Activated CD8-positive, alpha-beta memory T cell treated with anti-CD3 and anti-CD28 coated beads for 1 hour (primary cell): ENCODE measurements at regions not wholly inside any gene's neighbourhood (a gene's known extent, or its start where the extent isn't known, plus 50 kb on each side); places are given as distances from the start of the nearest gene placed in this dataset.

ENCODE experiments used
- DNase-seq, 2 donors: peaks; one replicate each; pipeline ENCODE4 v3.0.0-alpha.2; 2020; ENCODE audit warnings: low read depth in 1 of 2; ENCODE audit errors: extremely low read depth in 1 of 2

- peak; percentile 53 to 55 for DNase-seq
Observed at GRCh38 chr15:39426552-39427532, 154.0 kb upstream of the THBS1 start.

GRCh38 chr15:39427705-39428104, 153.2 kb upstream of the THBS1 start:
- DNase-seq = no peak

DNA sequence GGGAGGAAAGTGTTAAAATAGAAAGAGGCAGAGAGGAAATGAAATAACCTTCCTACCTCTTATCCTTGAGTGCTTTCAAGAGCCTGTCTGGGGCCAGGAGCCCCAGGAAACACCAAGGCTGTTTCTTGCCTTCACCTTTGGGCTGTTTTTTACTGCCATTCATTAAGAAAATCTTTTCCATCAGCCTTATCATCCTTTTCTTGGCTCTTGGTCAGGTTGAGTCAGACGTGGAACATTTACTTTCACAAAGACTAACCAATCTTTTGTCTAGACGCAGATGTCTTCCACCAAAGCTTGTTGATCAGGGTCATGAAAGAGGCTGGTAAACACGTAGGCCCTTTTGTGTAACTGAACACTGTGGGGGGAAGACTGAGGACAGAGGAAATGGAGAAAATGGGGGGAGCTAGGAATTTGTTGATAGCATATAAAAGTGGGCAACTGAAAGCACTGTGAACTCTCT, 151.0 kb upstream of the THBS1 start:
- DNase-seq = no peak

DNA sequence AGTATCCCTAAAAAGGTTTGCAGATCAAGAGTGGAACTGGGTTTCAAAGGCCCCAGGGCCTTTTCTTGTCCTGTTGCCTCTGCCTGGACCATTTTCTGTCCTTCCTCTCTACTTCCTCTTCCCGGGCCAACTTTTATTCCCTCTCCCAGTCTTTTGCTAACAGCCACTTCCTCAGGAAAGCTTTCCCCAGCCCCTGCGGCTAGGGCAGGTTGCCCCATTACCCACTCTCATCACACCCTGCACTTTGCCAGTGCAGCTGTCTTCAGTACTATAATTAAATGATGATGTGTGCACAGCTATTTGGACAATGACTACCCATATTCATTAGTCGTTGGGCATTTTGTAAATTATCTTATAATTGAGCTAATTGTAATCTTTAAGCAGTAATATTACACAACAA, 150.5 kb upstream of the THBS1 start:
- DNase-seq = no peak

DNA sequence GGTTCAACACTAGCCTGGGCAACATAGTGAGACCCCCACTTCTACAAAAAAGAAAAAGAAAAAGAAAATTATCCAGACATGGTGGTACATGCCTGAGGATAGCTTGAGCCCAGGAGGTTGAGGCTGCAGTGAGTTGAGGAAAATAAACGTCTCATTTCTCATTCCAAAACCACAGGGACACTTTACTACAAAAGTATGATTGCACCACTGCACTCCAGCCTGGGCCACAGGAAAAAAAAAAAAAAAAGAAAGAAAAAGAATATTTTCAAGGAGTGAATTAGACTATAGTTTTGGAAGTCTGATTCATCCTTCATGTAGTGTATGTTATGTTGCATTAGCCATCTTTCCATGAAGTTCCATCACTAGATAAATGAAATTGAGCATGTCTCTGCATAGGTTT, 149.5 kb upstream of the THBS1 start:
- DNase-seq = no peak

DNA sequence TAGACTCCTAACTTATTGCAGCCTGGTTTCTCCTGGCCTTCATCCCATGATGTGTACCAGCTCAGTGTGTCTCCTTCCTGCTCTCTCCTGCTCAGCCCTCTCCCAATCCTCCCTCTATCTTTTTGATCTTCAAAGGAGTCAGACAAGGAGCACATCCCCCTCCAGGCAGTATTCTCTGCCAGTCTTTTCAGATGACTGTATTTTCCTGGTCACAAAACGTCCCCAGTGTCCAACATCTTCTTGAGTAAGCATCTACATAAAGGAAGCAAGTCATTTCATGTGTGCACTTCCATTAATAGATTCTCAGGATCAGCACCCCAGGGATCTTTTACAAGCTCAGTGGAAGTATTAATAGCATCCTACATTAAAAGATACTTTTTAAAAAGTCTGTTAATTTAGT, 148.9 kb upstream of the THBS1 start:
- DNase-seq = no peak

DNA sequence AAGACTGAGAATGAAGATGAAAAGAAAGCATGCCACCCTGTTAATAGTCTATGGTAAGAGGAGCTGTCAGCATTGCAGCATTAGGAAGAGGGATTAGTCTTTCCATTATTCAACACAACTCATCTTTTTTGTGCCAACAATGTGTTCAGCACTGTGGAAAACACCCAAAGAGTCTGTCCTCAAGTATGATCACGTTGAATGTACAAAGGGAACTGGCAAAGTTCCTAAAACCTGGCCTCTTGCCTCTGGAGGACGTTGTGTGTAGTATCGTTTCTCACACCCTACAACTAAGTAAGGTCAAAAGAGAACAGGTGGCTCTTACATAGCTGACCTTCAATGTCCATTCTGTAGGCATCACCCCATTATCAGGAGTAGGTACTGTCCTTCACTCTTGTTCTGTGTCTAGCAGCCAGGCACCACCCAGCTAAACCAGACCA, 147.9 kb upstream of the THBS1 start:
- DNase-seq = no peak

GRCh38 chr15:39433376-39433775, 147.5 kb upstream of the THBS1 start:
- no peak for DNase-seq

- DNase-seq = no peak
Observed at GRCh38 chr15:39434163-39434562, 146.7 kb upstream of the THBS1 start.

DNA sequence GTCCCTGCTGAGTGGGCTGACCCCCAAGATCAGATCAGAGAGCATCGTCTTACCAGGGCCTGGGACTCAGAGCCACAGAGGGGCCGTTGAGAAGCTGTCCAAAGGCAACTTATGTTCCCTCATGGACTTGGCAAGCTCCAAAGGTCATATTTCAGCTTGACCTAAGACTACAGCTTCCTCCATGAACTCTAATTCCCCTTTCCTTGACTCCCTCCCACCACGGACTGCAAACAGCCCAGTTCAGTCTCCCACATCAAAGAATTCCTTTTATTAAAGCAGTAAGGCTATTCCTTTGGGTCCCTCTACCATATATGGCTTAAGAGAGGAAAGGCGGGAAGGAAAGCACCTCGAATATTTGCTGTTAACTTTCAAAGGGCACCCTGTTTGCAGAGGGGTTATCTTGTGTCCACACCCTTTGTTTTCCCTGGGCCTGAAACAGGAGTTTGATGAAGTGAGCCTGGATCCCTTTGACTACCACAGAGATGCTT, 146.1 kb upstream of the THBS1 start:
- no peak for DNase-seq

DNA sequence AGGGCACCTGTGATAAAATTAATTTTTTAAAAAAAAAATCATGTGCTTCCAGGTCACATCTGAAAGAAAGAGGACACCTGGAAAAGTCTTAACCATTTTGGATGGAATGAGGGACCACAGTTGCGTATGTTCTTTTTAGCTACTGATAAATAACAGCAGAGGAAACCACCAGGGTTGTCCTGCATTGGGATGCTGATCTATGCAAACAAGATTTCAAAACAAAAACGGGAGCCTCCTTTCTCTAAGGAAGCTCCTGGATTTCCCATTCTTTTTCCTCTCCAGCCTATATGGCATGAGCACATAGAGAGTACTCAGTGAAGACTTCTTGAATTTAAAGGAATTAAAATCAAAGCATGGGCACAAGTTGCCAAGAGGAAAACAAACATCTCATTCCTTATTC, 145.6 kb upstream of the THBS1 start:
- no peak for DNase-seq

GRCh38 chr15:39438260-39438659, 142.6 kb upstream of the THBS1 start:
- DNase-seq = no peak

- DNase-seq = no peak
Observed at GRCh38 chr15:39438799-39439592, 141.9 kb upstream of the THBS1 start.

DNA sequence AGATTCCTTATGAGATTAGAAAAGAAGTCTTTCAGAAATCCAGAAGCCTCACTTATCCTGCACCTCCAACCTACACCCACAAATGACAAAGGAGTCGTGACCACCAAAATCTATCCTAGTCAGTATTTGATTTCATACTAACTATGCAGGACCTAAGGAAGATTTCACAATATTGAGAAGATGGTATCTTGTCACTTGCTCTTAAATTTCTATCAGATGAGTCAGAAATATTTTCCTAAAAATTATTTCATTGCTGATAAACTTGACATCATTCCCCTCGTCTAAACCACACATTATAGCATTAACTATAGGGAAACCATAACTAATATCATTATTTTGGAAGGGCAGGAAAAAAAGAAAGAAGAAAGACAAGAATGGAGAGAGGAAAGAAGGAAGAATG, 138.0 kb upstream of the THBS1 start:
- DNase-seq = no peak

DNA sequence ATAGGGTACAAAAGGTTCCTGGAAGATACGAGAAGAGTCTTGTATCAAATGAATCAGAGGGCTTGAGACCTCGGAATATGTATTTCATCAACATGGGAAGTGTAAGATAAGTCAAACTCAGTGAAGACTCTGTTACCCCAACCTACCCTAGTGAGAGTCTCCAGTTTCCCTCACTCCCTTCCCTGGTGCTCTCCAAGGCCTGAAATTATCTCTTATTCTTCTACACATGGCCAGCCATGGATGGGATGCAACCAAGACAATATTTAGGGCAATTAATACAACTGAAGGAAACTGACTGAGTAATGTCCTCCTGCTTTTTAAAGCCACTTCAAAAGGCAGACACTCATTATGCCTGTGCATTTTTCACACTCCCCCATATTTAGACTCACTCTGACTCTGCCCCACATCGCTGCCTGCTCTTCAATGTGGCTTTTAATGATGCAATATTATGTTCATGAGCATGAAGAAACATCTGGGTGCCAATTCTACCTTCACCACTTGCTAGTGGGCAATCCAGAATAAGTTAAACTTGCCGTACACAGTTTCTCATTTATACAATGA, 137.1 kb upstream of the THBS1 start:
- no peak for DNase-seq

GRCh38 chr15:39444735-39445470, 136.0 kb upstream of the THBS1 start:
- DNase-seq = no peak

DNA sequence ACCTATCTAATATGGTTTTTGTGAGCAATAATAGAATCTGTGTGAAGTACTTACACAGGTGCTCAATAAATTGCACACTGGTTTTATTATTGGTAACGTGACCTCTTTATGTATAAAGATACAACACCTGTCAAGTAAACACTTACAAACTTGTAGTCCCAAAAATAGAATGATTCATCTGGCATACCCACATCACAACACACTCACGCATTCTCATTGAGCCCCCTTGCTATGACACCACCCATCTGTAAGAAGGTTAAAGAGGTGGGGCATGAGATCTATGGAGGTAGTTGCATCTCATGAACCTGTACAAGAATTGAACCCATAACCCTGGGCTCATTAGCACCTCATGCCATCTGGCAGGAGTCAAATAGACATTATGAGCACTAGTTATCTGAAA, 134.9 kb upstream of the THBS1 start:
- DNase-seq = no peak

DNA sequence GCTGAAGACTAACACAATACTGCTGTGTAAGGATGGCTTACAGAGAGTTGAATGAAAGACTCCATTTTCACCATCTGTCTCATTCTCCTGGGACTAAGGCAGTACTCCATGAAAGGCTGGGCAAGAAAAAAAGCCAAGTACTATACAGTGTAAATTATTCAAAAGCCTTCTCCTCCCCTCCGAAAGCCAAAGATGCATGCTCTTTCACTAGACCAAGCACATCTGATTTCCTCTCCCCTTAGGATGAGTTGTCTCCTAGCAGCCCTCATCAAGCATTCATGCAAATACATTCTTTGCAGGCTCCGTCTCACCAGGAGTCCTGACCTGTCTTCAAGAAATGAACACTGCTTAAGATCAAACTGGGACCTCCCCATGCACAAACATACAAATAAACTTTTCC, 133.5 kb upstream of the THBS1 start:
- no peak for DNase-seq

GRCh38 chr15:39447881-39448280, 133.0 kb upstream of the THBS1 start:
- DNase-seq = no peak

- DNase-seq = no peak
Observed at GRCh38 chr15:39448409-39448808, 132.5 kb upstream of the THBS1 start.
